Fibroblast of lung (primary cell): ENCODE measurements at regions not wholly inside any gene's neighbourhood (a gene's known extent, or its start where the extent isn't known, plus 50 kb on each side); places are given as distances from the start of the nearest gene placed in this dataset.

Source experiments
- DNase-seq, 2 donors: peaks; one replicate each; pipeline versions ENCODE4 v3.0.0 to v3.0.0-alpha.2; 2010; ENCODE audit warnings: low read depth in 2 of 2
- H2AFZ ChIP-seq: 2 replicates; pipeline ENCODE4 v1.5.1; 2012; ENCODE audit warnings: low read length, control low read depth, inconsistent platforms
- H3K27ac ChIP-seq: 2 replicates; pipeline ENCODE4 v1.5.1; 2011; ENCODE audit warnings: low read length, control low read depth; ENCODE audit not compliant: insufficient read depth
- H3K27me3 ChIP-seq: 2 replicates; pipeline ENCODE4 v1.5.1; 2011; ENCODE audit warnings: mild to moderate bottlenecking, low read length; ENCODE audit not compliant: control insufficient read depth, insufficient read depth
- H3K36me3 ChIP-seq: 2 replicates; pipeline ENCODE4 v1.5.1; 2011; ENCODE audit warnings: low read length; ENCODE audit not compliant: control insufficient read depth, insufficient read depth
- H3K4me1 ChIP-seq: 2 replicates; pipeline ENCODE4 v1.5.1; 2011; ENCODE audit warnings: low read length; ENCODE audit not compliant: control insufficient read depth, insufficient read depth; ENCODE audit errors: extremely low read depth
- H3K4me2 ChIP-seq: 2 replicates; pipeline ENCODE4 v1.5.1; 2011; ENCODE audit warnings: low read length, control low read depth; ENCODE audit not compliant: insufficient read depth; ENCODE audit errors: extremely low read depth
- H3K4me3 ChIP-seq, 4 experiments: fragments of 200-600 bp in 1 of 4; sonication (generic) in 1 of 4; replicated peaks in 1 of 4; 2 replicates each; pipeline ENCODE4 v1.5.1; 2011 to 2016; ENCODE audit warnings: low read length in 4 of 4, low read depth in 3 of 4, mild to moderate bottlenecking in 3 of 4, control low read depth in 2 of 4, inconsistent platforms in 1 of 4, mixed read lengths in 1 of 4; ENCODE audit not compliant: insufficient read depth in 1 of 4; ENCODE audit errors: control extremely low read depth in 1 of 4
- H3K79me2 ChIP-seq: 2 replicates; pipeline ENCODE4 v1.5.1; 2012; ENCODE audit warnings: mild to moderate bottlenecking, low read length, inconsistent platforms; ENCODE audit not compliant: control insufficient read depth, insufficient read depth
- H3K9ac ChIP-seq: 2 replicates; pipeline ENCODE4 v1.5.1; 2011; ENCODE audit warnings: mild to moderate bottlenecking, low read length, control low read depth; ENCODE audit not compliant: insufficient read depth
- H3K9me3 ChIP-seq: 2 replicates; pipeline ENCODE4 v1.5.1; 2012; ENCODE audit warnings: low read depth, low read length; ENCODE audit not compliant: control insufficient read depth, insufficient read depth
- H4K20me1 ChIP-seq: 2 replicates; pipeline ENCODE4 v1.5.1; 2011; ENCODE audit warnings: low read length; ENCODE audit not compliant: control insufficient read depth, insufficient read depth; ENCODE audit errors: extremely low read depth
- EZH2 ChIP-seq: IDR thresholded peaks from 2 replicates; pipeline ENCODE4 v1.5.1; 2012; ENCODE audit warnings: low read length, control low read depth, mild to moderate bottlenecking; ENCODE audit errors: missing control alignments
- TF ChIP-seq, protein P1 (sequence below), 2 donors: IDR thresholded peaks in 1 of 2; conservative IDR thresholded peaks in 1 of 2; 1 replicate in 1 of 2; 2 replicates in 1 of 2; pipeline ENCODE4 v1.5.1; 2011 to 2012; ENCODE audit warnings: low read length in 2 of 2, control low read depth in 1 of 2, inconsistent platforms in 1 of 2, low read depth in 1 of 2, mild to moderate bottlenecking in 1 of 2

GRCh38 chr1:193709607-193710006, 523.2 kb upstream of the B3GALT2 start:
- Histone ChIP-seq H3K27me3 (no peaks in the 10 kb centered on the region), H3K79me2 (no peaks in the 10 kb centered on the region), H3K9ac (no peak overlapping the region), H3K4me3 (no peak overlapping the region), H3K27ac (no peak overlapping the region), H4K20me1 (no peaks in the 10 kb centered on the region), H3K36me3 (no peaks in the 10 kb centered on the region), H3K9me3 (no peaks in the 10 kb centered on the region), H3K4me1 (no peaks in the 10 kb centered on the region), H2AFZ (no peak overlapping the region), H3K4me2 (no peak overlapping the region)
- no peak for DNase-seq
- TF ChIP-seq EZH2: no peak
- TF ChIP-seq, protein P1, sequence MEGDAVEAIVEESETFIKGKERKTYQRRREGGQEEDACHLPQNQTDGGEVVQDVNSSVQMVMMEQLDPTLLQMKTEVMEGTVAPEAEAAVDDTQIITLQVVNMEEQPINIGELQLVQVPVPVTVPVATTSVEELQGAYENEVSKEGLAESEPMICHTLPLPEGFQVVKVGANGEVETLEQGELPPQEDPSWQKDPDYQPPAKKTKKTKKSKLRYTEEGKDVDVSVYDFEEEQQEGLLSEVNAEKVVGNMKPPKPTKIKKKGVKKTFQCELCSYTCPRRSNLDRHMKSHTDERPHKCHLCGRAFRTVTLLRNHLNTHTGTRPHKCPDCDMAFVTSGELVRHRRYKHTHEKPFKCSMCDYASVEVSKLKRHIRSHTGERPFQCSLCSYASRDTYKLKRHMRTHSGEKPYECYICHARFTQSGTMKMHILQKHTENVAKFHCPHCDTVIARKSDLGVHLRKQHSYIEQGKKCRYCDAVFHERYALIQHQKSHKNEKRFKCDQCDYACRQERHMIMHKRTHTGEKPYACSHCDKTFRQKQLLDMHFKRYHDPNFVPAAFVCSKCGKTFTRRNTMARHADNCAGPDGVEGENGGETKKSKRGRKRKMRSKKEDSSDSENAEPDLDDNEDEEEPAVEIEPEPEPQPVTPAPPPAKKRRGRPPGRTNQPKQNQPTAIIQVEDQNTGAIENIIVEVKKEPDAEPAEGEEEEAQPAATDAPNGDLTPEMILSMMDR (conservative IDR thresholded peaks at IDR 0.05 in 1 of 2, IDR thresholded peaks at IDR 0.05 in 1 of 2; ENCODE audit: low read depth in 1 of 2, low read length in 2 of 2): no peak

- Histone ChIP-seq H3K79me2 (no peaks in the 10 kb centered on the region), H3K9ac (no peak overlapping the region), H2AFZ (no peak overlapping the region), H3K36me3 (no peaks in the 10 kb centered on the region), H3K4me1 (no peaks in the 10 kb centered on the region), H3K27ac (no peak overlapping the region), H3K27me3 (no peaks in the 10 kb centered on the region), H3K4me3 (no peak overlapping the region), H3K9me3 (no peaks in the 10 kb centered on the region), H4K20me1 (no peaks in the 10 kb centered on the region), H3K4me2 (no peak overlapping the region)
- DNase-seq: peak; percentile 75 to 78
- TF ChIP-seq, protein P1 (conservative IDR thresholded peaks at IDR 0.05 in 1 of 2, IDR thresholded peaks at IDR 0.05 in 1 of 2; ENCODE audit: low read depth in 1 of 2, low read length in 2 of 2): no peak
- TF ChIP-seq EZH2: no peak
Measured at GRCh38 chr1:193707271-193708021, 521.0 kb upstream of the B3GALT2 start.

GRCh38 chr1:193706766-193707165, 520.4 kb upstream of the B3GALT2 start:
- H3K36me3 ChIP-seq: no peaks in the 10 kb centered on the region
- no peaks in the 10 kb centered on the region for H3K4me1 ChIP-seq
- no peaks in the 10 kb centered on the region for H4K20me1 ChIP-seq
- H3K79me2 ChIP-seq: no peaks in the 10 kb centered on the region
- no peak overlapping the region for H3K9ac ChIP-seq
- no peak overlapping the region for H3K27ac ChIP-seq
- no peak overlapping the region for H2AFZ ChIP-seq
- DNase-seq: peak in 1 of 2 donors; percentile 45
- no peaks in the 10 kb centered on the region for H3K9me3 ChIP-seq
- no peak overlapping the region for H3K4me3 ChIP-seq
- H3K27me3 ChIP-seq: no peaks in the 10 kb centered on the region
- no peak overlapping the region for H3K4me2 ChIP-seq
- no peak for TF ChIP-seq EZH2
- TF ChIP-seq, protein P1 (conservative IDR thresholded peaks at IDR 0.05 in 1 of 2, IDR thresholded peaks at IDR 0.05 in 1 of 2; ENCODE audit: low read depth in 1 of 2, low read length in 2 of 2): no peak
